ENCODE measurements at regions not wholly inside any gene's neighbourhood (a gene's known extent, or its start where the extent isn't known, plus 50 kb on each side); places are given as distances from the start of the nearest gene placed in this dataset.

DNA sequence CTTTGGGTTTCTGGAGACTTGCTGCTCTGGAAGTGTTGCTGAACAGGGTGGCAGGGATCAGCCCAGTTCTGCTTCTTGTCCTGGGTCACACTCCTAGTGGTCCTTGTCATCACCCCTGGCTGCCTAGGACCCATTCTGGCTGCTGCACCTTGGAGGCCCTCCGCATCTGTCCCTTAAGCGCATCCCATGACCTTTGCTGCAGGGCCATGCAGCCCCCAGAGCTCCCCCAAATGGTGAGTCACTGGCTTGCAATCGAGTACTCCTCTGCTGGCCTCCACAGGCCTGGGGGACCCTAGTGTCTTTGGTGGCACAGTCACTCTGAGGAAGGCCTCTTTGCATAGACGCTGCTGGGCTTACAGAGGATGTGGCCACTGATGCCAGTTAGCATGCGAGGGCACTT is 188.5 kb downstream of the ASB1 start:
- TF ChIP-seq POLR2A (IDR thresholded peaks at IDR 0.05; ENCODE audit: low read length) (no peak), GATA1 (IDR thresholded peaks at IDR 0.05; ENCODE audit: low read depth, low read length) (no peak)
